ENCODE measurements at regions not wholly inside any gene's neighbourhood (a gene's known extent, or its start where the extent isn't known, plus 50 kb on each side); places are given as distances from the start of the nearest gene placed in this dataset.
"Not testable (repeated sequence)": the region's sequence is repeated elsewhere in the genome, so short reads cannot be mapped to it uniquely, and the experiment has no call there.

- intact Hi-C loops (cut with DNase I) = no loop called here
- no peak for DNase-seq
- ATAC-seq (ENCODE audit: poor library complexity) = no peak
These were observed 216.2 kb upstream of the PRSS16 start for GRCh38 chr6:27031302-27031701.

- DNase-seq = no peak
- ATAC-seq (ENCODE audit: poor library complexity) = no peak
- intact Hi-C loops (cut with DNase I) = no loop called here
These were observed 209.0 kb upstream of the PRSS16 start for GRCh38 chr6:27038498-27038897.

GRCh38 chr6:27040244-27041042 lies 207.1 kb upstream of the PRSS16 start:
- DNase-seq = no peak
- intact Hi-C loops (cut with DNase I) = no loop called here
- ATAC-seq (ENCODE audit: poor library complexity) = no peak

- ATAC-seq (ENCODE audit: poor library complexity) (no peak), DNase-seq (no peak)
- intact Hi-C loops (cut with DNase I) = no loop called here
These were observed 204.3 kb upstream of the PRSS16 start for GRCh38 chr6:27043244-27043643.

GRCh38 chr6:27045131-27045530 lies 202.4 kb upstream of the PRSS16 start:
- ATAC-seq (ENCODE audit: poor library complexity); intact Hi-C loops (cut with DNase I); DNase-seq: not testable (repeated sequence)

- intact Hi-C loops (cut with DNase I); DNase-seq; ATAC-seq (ENCODE audit: poor library complexity): not testable (repeated sequence)
These were observed 199.8 kb upstream of the PRSS16 start for GRCh38 chr6:27047725-27048124.

- no peak for ATAC-seq (ENCODE audit: poor library complexity)
- no peak for DNase-seq
- intact Hi-C loops (cut with DNase I) = no loop called here
These were observed 197.4 kb upstream of the PRSS16 start for GRCh38 chr6:27049863-27050781.

GRCh38 chr6:27052082-27052730 lies 195.3 kb upstream of the PRSS16 start:
- DNase-seq; intact Hi-C loops (cut with DNase I); ATAC-seq (ENCODE audit: poor library complexity): not testable (repeated sequence)

- no peak for DNase-seq
- intact Hi-C loops (cut with DNase I) = no loop called here
- ATAC-seq (ENCODE audit: poor library complexity) = no peak
These were observed 194.8 kb upstream of the PRSS16 start for GRCh38 chr6:27052731-27053082.

GRCh38 chr6:27053738-27054137 lies 193.8 kb upstream of the PRSS16 start:
- intact Hi-C loops (cut with DNase I) = no loop called here
- ATAC-seq (ENCODE audit: poor library complexity) (no peak), DNase-seq (no peak)

- ATAC-seq (ENCODE audit: poor library complexity) = no peak
These were observed 190.9 kb upstream of the PRSS16 start for GRCh38 chr6:27056615-27057014.

GRCh38 chr6:27059621-27060425 lies 187.7 kb upstream of the PRSS16 start:
- intact Hi-C loops (cut with DNase I) = no loop called here
- ATAC-seq (ENCODE audit: poor library complexity) (no peak), DNase-seq (no peak)

More at GRCh38 chr6:27056615-27057014, 190.9 kb upstream of the PRSS16 start:
- intact Hi-C loops (cut with DNase I) = no loop called here
- no peak for DNase-seq

GRCh38 chr6:27061235-27061993 lies 186.1 kb upstream of the PRSS16 start:
- intact Hi-C loops (cut with DNase I) = no loop called here
- no peak for DNase-seq
- no peak for ATAC-seq (ENCODE audit: poor library complexity)

- ATAC-seq (ENCODE audit: poor library complexity) = no peak
- no peak for DNase-seq
- intact Hi-C loops (cut with DNase I) = no loop called here
These were observed 184.7 kb upstream of the PRSS16 start for GRCh38 chr6:27062755-27063154.

- intact Hi-C loops (cut with DNase I) = no loop called here
- DNase-seq (no peak), ATAC-seq (ENCODE audit: poor library complexity) (no peak)
These were observed 182.3 kb upstream of the PRSS16 start for GRCh38 chr6:27065183-27065582.

GRCh38 chr6:27066381-27066780 lies 181.1 kb upstream of the PRSS16 start:
- ATAC-seq (ENCODE audit: poor library complexity) = no peak
- intact Hi-C loops (cut with DNase I) = no loop called here
- DNase-seq = no peak

GRCh38 chr6:27066802-27067201 lies 180.7 kb upstream of the PRSS16 start:
- no peak for DNase-seq
- ATAC-seq (ENCODE audit: poor library complexity) = no peak
- intact Hi-C loops (cut with DNase I) = no loop called here

- no peak for DNase-seq
- intact Hi-C loops (cut with DNase I) = no loop called here
These were observed 174.1 kb upstream of the PRSS16 start for GRCh38 chr6:27073441-27073840.

More at GRCh38 chr6:27073441-27073840, 174.1 kb upstream of the PRSS16 start:
- ATAC-seq (ENCODE audit: poor library complexity) = no peak
